ENCODE measurements at regions not wholly inside any gene's neighbourhood (a gene's known extent, or its start where the extent isn't known, plus 50 kb on each side); places are given as distances from the start of the nearest gene placed in this dataset.

DNA sequence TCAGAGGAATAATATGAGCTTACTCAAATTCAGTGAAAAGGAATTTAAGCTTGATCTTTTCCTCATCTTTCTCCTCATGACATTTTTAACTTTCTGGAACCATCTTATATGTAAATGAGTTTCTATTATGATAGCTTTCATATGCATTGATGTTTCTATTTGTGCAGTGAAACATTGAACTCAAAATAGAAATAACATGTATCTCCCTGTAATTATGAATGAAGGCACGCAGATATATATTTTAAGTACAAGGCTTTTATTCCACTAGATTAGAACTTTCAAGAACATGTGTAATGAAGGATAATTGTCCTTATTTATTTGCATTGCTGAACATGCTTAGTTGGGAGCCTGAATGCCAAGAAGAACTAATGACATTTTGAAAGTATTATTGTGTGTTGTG, 1391.7 kb upstream of the MIR17HG start:
- no peak overlapping the region for H3K4me3 Mint-ChIP-seq
- DNase-seq (no peak), ATAC-seq (no peak)
- H3K9me3 ChIP-seq (ENCODE audit: control insufficient read depth, insufficient read depth, low read length) = no peaks in the 10 kb centered on the region
- peaks cover 12 to 14% of the 10 kb centered on the region in 2 donors for H3K9me3 Mint-ChIP-seq
- WGBS (ENCODE audit: insufficient coverage) = no CpG with 5 or more reads among the region's 1 CpG
- H3K27ac Mint-ChIP-seq = no peak overlapping the region
- intact Hi-C loops (cut with micrococcal nuclease) = no loop called here
- no peaks in the 10 kb centered on the region for H3K36me3 ChIP-seq (ENCODE audit: control insufficient read depth, insufficient read depth, low read length)
- no peaks in the 10 kb centered on the region for H3K4me1 Mint-ChIP-seq
- TF ChIP-seq CTCF (IDR thresholded peaks at IDR 0.05) = no peak
- H3K27me3 Mint-ChIP-seq (ENCODE audit: low read depth in 2 of 2) = no peaks in the 10 kb centered on the region
- no peak overlapping the region for H3K4me3 ChIP-seq (ENCODE audit: low read length)
- H3K27ac ChIP-seq (ENCODE audit: low read length) = no peak overlapping the region
- no peaks in the 10 kb centered on the region for H3K36me3 Mint-ChIP-seq
- H3K4me1 ChIP-seq (ENCODE audit: control insufficient read depth, insufficient read depth, low read length) = no peaks in the 10 kb centered on the region
- H3K27me3 ChIP-seq (ENCODE audit: control insufficient read depth, insufficient read depth, low read length) = no peaks in the 10 kb centered on the region

- WGBS (ENCODE audit: insufficient coverage) = 80% methylated on average over 2 of the region's 2 CpGs
- no peaks in the 10 kb centered on the region for H3K4me1 Mint-ChIP-seq
Observed at GRCh38 chr13:89959074-89959473, 1388.4 kb upstream of the MIR17HG start.

DNA sequence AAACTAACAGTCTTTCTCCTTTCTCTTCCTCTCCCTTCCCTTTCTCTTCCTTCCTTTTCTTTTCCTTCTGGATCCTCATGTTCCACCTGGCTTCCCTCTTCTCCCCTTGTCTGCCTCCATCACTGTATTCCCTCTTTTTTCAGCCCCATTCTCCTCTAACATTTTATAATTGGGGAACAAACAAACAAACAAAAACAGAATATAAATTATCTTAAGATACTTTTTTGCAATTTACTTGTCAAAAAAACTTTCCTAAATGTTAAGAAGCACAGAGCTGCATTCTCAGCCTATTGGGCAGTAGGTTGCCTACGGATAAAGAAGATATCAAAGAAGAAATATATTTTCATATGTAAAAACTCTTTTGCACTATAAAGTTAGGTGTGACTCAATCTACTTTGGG, 1382.2 kb upstream of the MIR17HG start:
- Histone ChIP-seq H3K36me3 (ENCODE audit: control insufficient read depth, insufficient read depth, low read length) (no peaks in the 10 kb centered on the region), H3K27ac (ENCODE audit: low read length) (no peak overlapping the region), H3K27me3 (ENCODE audit: control insufficient read depth, insufficient read depth, low read length) (no peaks in the 10 kb centered on the region), H3K4me3 (ENCODE audit: low read length) (no peak overlapping the region), H3K9me3 (ENCODE audit: control insufficient read depth, insufficient read depth, low read length) (no peaks in the 10 kb centered on the region), H3K4me1 (ENCODE audit: control insufficient read depth, insufficient read depth, low read length) (no peaks in the 10 kb centered on the region)
- no CpG with 5 or more reads among the region's 1 CpG for WGBS (ENCODE audit: insufficient coverage)
- TF ChIP-seq CTCF (IDR thresholded peaks at IDR 0.05) = no peak
- Mint-ChIP-seq H3K36me3 (no peaks in the 10 kb centered on the region), H3K4me3 (no peak overlapping the region), H3K9me3 (peaks cover 10 to 14% of the 10 kb centered on the region in 2 donors), H3K27ac (no peak overlapping the region), H3K27me3 (ENCODE audit: low read depth in 2 of 2) (no peaks in the 10 kb centered on the region), H3K4me1 (no peaks in the 10 kb centered on the region)
- ATAC-seq (no peak), DNase-seq (no peak)
- intact Hi-C loops (cut with micrococcal nuclease) = no loop called here

More at GRCh38 chr13:89959074-89959473, 1388.4 kb upstream of the MIR17HG start:
- Mint-ChIP-seq H3K9me3 (peaks cover 8 to 10% of the 10 kb centered on the region in 2 donors), H3K27me3 (ENCODE audit: low read depth in 2 of 2) (no peaks in the 10 kb centered on the region), H3K4me3 (no peak overlapping the region), H3K36me3 (no peaks in the 10 kb centered on the region), H3K27ac (no peak overlapping the region)
- Histone ChIP-seq H3K27ac (ENCODE audit: low read length) (no peak overlapping the region), H3K4me1 (ENCODE audit: control insufficient read depth, insufficient read depth, low read length) (no peaks in the 10 kb centered on the region), H3K27me3 (ENCODE audit: control insufficient read depth, insufficient read depth, low read length) (no peaks in the 10 kb centered on the region), H3K36me3 (ENCODE audit: control insufficient read depth, insufficient read depth, low read length) (no peaks in the 10 kb centered on the region), H3K9me3 (ENCODE audit: control insufficient read depth, insufficient read depth, low read length) (no peaks in the 10 kb centered on the region), H3K4me3 (ENCODE audit: low read length) (no peak overlapping the region)
- intact Hi-C loops (cut with micrococcal nuclease) = no loop called here
- DNase-seq = no peak
- ATAC-seq = no peak
- TF ChIP-seq CTCF (IDR thresholded peaks at IDR 0.05) = no peak

DNA sequence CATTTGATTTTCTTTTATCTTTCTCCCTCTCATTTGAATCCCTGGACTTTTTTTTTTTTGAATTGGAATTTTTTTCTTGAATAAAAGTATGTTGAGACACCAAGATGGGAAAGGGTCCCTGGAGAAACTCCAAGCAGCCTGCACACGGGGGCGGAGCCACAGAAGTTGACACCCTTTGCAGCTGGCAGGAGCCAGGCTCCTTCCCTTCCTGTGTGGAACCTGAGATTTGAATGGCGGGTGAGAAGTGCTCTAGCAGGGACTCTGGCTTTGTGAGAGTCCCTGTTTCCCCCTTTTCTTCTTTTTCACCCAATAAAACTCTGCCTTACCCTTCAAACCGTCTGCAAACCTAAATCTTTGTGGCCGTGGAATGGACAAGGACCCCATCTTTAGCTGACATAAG, 1381.0 kb upstream of the MIR17HG start:
- peaks cover 14 to 18% of the 10 kb centered on the region in 2 donors for H3K9me3 Mint-ChIP-seq
- no peak overlapping the region for H3K4me3 ChIP-seq (ENCODE audit: low read length)
- intact Hi-C loops (cut with micrococcal nuclease) = no loop called here

More for the DNA sequence above, 1381.0 kb upstream of the MIR17HG start:
- TF ChIP-seq CTCF (IDR thresholded peaks at IDR 0.05) = no peak
- H3K36me3 Mint-ChIP-seq = no peaks in the 10 kb centered on the region
- H3K4me3 Mint-ChIP-seq = no peak overlapping the region
- H3K4me1 Mint-ChIP-seq = no peaks in the 10 kb centered on the region
- Histone ChIP-seq H3K27ac (ENCODE audit: low read length) (no peak overlapping the region), H3K27me3 (ENCODE audit: control insufficient read depth, insufficient read depth, low read length) (no peaks in the 10 kb centered on the region), H3K9me3 (ENCODE audit: control insufficient read depth, insufficient read depth, low read length) (no peaks in the 10 kb centered on the region), H3K36me3 (ENCODE audit: control insufficient read depth, insufficient read depth, low read length) (no peaks in the 10 kb centered on the region), H3K4me1 (ENCODE audit: control insufficient read depth, insufficient read depth, low read length) (no peaks in the 10 kb centered on the region)
- WGBS (ENCODE audit: insufficient coverage) = 89% methylated on average over 5 of the region's 5 CpGs
- ATAC-seq = no peak
- no peaks in the 10 kb centered on the region for H3K27me3 Mint-ChIP-seq (ENCODE audit: low read depth in 2 of 2)
- no peak for DNase-seq
- no peak overlapping the region for H3K27ac Mint-ChIP-seq
